Psoas muscle (tissue), 7 donors: ENCODE measurements at regions not wholly inside any gene's neighbourhood (a gene's known extent, or its start where the extent isn't known, plus 50 kb on each side); places are given as distances from the start of the nearest gene placed in this dataset.

Experiments
- ATAC-seq, 4 donors: fragments of 200-7000 bp; cut with Tn5 transposase; one replicate each; pipeline ENCODE4 v1.9.1; 2020; ENCODE audit warnings: moderate library complexity in 3 of 4, mild to moderate bottlenecking in 2 of 4
- DNase-seq, 2 donors: peaks; one replicate each; pipeline ENCODE4 v3.0.0-alpha.2; 2020
- H3K27ac ChIP-seq: fragments of 200-600 bp; one replicate; pipeline ENCODE4 v1.8.0; 2022
- H3K27me3 ChIP-seq, 3 donors: fragments of 200-600 bp in 1 of 3; one replicate each; pipeline versions ENCODE4 v1.6.1 to v1.8.0; 2013 to 2022; ENCODE audit warnings: low read length in 2 of 3, mild to moderate bottlenecking in 2 of 3, moderate library complexity in 1 of 3; ENCODE audit not compliant: insufficient read depth in 3 of 3
- H3K36me3 ChIP-seq, 2 donors: fragments of 200-600 bp in 1 of 2; one replicate each; pipeline versions ENCODE4 v1.6.1 to v1.8.0; 2013 to 2022; ENCODE audit warnings: low read depth in 1 of 2, mild to moderate bottlenecking in 1 of 2, moderate library complexity in 1 of 2; ENCODE audit not compliant: insufficient read depth in 1 of 2
- H3K4me1 ChIP-seq: fragments of 200-600 bp; one replicate; pipeline ENCODE4 v1.8.0; 2022
- H3K4me3 ChIP-seq: fragments of 200-600 bp; one replicate; pipeline ENCODE4 v1.8.0; 2022; ENCODE audit warnings: mild to moderate bottlenecking
- H3K9me3 ChIP-seq: fragments of 200-600 bp; one replicate; pipeline ENCODE4 v1.8.0; 2022
- WGBS, 3 donors: extraction: QIAGEN DNeasy Blood & Tissue Kit; methylation state at CpG; one replicate each; pipeline versions ENCODE4 v1.1.6 to v1.1.7; 2013; 5-methylcytosine and 5-hydroxymethylcytosine counted together
- intact Hi-C, 2 donors: fragments of 100-400 bp; cut with DNase I; formaldehyde crosslinking; loops; one replicate each; pipeline versions ENCODE4 v1.11.0 to v1.14.2; 2022
- TF ChIP-seq, protein P1 (sequence below): fragments of 200-600 bp; IDR thresholded peaks from one replicate; pipeline ENCODE4 v1.8.0; 2022; ENCODE audit warnings: antibody characterized with exemption
- donor health status: healthy with polysubstance abuse.
- donor health status: DM: no; HTN: no; CAD: no; lungs with moderate emphysema.
- donor health status: Bipolar disorder and iron deficiency.
- donor health status: healthy.
- donor health status: DM: yes; HTN: yes; CAD: no.
- donor health status: DM: no; HTN: no; CAD: no.
- donor health status: DM: yes; HTN: yes; CAD: no.

DNA sequence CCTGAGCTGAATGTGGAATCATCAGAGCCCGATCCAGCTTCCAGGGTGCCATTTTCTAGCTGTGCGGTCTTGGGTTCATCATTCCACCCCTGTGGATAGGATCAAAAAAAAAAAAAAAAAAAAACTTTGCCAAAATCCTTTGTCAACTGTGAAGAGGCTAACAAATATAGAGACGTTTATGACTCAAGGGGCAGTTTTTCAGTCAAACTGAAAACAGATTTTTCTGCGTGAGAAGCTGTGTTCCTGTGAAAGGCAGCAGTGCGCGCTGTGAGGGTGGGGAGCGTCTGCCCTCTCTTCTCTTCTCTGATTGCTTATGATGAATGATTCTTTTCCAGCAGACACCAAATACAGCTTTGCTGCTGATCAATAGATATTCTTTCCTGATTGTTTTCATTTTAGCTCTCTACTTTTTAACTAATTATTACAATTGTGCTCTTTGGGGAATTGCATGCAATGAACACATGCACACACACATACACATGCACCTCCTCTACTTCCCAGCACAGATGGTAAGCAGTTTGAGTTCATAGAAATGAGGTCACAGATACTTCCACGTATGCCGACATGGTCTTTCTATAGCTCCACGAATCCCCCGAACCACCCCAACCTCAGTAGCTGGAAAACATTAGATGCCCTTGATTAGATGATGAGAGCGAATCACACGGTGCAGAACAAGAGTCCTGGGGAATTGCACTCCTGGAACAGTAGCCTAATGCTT, 175.4 kb downstream of the NRP2 start:
- TF ChIP-seq, protein P1, sequence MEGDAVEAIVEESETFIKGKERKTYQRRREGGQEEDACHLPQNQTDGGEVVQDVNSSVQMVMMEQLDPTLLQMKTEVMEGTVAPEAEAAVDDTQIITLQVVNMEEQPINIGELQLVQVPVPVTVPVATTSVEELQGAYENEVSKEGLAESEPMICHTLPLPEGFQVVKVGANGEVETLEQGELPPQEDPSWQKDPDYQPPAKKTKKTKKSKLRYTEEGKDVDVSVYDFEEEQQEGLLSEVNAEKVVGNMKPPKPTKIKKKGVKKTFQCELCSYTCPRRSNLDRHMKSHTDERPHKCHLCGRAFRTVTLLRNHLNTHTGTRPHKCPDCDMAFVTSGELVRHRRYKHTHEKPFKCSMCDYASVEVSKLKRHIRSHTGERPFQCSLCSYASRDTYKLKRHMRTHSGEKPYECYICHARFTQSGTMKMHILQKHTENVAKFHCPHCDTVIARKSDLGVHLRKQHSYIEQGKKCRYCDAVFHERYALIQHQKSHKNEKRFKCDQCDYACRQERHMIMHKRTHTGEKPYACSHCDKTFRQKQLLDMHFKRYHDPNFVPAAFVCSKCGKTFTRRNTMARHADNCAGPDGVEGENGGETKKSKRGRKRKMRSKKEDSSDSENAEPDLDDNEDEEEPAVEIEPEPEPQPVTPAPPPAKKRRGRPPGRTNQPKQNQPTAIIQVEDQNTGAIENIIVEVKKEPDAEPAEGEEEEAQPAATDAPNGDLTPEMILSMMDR, result no peak
- 85 to 90% (median 89%) methylated on average over 13 of the region's 13 CpGs for WGBS, 3 donors
- no peak overlapping the region for H3K4me3 ChIP-seq
- DNase-seq, result no peak
- peaks cover 7% of the 10 kb centered on the region for H3K4me1 ChIP-seq
- H3K9me3 ChIP-seq, result no peaks in the 10 kb centered on the region
- no peak overlapping the region for H3K27ac ChIP-seq
- no peaks in the 10 kb centered on the region for H3K27me3 ChIP-seq
- H3K36me3 ChIP-seq, result no peaks in the 10 kb centered on the region
- no peak for ATAC-seq
- intact Hi-C loops, result no loop called here

DNA sequence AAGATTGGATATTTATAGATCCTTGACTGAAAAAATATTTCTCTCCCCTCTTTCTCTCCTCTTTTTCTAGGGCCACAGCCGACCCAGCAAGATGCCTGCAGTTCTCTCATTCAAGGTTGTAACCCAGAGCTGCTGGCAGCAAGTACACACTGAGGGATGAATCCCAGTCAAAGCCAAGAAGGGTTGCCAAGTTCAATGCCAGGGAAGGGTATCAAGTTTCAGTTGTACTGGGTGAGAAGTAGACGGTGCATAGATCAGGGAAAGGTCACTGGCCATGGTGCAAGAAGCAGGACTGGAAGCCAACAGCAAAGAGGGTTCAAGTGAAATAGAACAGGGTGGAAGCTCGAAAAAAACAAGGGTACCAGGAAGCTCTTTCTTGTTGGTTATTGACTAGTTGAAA, 170.2 kb downstream of the NRP2 start:
- TF ChIP-seq, protein P1, result no peak
- no peaks in the 10 kb centered on the region for H3K27me3 ChIP-seq
- H3K27ac ChIP-seq, result no peak overlapping the region
- 18 to 32% (median 30%) methylated on average over 3 of the region's 3 CpGs for WGBS, 3 donors
- intact Hi-C loops, result no loop called here
- H3K4me3 ChIP-seq, result no peak overlapping the region
- ATAC-seq (peak; percentile 86 to 99 (median 96)), DNase-seq (no peak)
- H3K9me3 ChIP-seq, result no peaks in the 10 kb centered on the region
- H3K4me1 ChIP-seq, result no peaks in the 10 kb centered on the region
- H3K36me3 ChIP-seq, result no peaks in the 10 kb centered on the region

DNA sequence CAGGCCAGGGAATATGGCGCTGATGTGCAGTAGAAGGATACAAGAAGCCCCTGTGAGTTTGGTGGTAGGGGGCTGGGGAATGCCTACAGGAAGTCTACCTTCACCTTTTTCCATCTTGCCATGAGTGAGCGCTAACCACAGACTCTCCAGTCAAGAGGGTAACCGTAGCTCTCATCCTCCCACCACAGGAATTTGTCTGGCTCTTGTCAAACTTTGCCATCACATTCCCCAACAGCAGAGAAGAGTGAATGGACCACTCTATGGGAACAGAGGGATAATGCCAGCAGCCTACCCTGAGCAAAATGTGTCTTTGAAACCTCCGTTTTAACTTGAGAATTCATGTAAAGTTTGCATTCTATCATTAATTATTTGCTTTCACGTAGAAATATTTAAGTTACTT, 168.3 kb downstream of the NRP2 start:
- H3K27ac ChIP-seq, result no peak overlapping the region
- H3K27me3 ChIP-seq, result no peaks in the 10 kb centered on the region
- H3K4me1 ChIP-seq, result no peaks in the 10 kb centered on the region
- TF ChIP-seq, protein P1, result no peak
- ATAC-seq, result no peak
- no peaks in the 10 kb centered on the region for H3K36me3 ChIP-seq
- DNase-seq, result no peak
- no peaks in the 10 kb centered on the region for H3K9me3 ChIP-seq
- WGBS, 3 donors, result 92 to 96% (median 96%) methylated on average over 5 of the region's 5 CpGs
- H3K4me3 ChIP-seq, result no peak overlapping the region
- intact Hi-C loops, result no loop called here

DNA sequence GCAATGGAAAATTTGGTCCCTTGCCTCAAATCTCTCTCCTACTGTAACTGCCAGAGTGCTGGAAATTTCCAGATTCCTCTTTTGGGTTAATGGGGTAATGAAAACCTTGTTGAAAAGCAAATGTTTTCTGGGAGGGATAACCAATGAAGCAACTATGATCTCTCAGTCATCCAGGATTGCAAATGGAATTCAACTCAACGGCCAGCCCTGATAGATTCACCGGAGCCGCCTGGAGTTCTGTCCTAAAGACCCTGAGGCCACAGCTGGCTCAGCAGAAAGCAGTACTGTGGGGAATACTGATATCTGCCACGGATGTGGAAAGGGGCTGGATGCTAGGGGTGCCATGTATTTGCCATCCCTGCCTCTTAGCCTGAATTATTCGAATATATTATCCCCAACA, 167.8 kb downstream of the NRP2 start:
- Histone ChIP-seq H3K27ac (no peak overlapping the region), H3K4me3 (no peak overlapping the region), H3K36me3 (no peaks in the 10 kb centered on the region), H3K9me3 (no peaks in the 10 kb centered on the region), H3K27me3 (no peaks in the 10 kb centered on the region), H3K4me1 (no peaks in the 10 kb centered on the region)
- intact Hi-C loops, result no loop called here
- ATAC-seq (no peak), DNase-seq (no peak)
- WGBS, 3 donors, result 68 to 73% (median 72%) methylated on average over 5 of the region's 5 CpGs
- TF ChIP-seq, protein P1, result no peak

DNA sequence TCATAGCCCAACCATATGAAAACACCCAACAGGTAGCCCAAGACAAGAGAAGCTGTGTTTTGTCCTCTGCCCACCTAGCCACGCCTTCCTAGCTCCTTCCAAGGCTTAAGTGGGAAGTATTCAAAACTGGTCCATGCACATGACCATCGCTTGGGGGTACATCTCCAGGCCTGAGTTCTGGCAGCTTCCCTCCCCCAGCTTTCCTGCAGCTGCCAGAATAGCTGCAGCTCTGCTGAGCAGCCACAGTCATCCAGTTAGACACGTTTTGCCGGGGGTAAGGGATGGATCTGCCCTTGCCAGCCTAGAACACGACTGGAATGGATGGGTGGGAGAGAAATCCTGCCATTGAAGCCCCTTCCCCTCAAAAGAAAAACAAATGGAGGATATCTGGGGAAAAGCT, 166.8 kb downstream of the NRP2 start:
- TF ChIP-seq, protein P1, result no peak
- intact Hi-C loops, result no loop called here
- H3K9me3 ChIP-seq, result no peaks in the 10 kb centered on the region
- no peak for DNase-seq
- no peak for ATAC-seq
- H3K27me3 ChIP-seq, result no peaks in the 10 kb centered on the region
- H3K4me1 ChIP-seq, result no peaks in the 10 kb centered on the region
- H3K36me3 ChIP-seq, result no peaks in the 10 kb centered on the region
- WGBS, 3 donors, result 33 to 43% (median 38%) methylated on average over 5 of the region's 5 CpGs
- no peak overlapping the region for H3K27ac ChIP-seq
- no peak overlapping the region for H3K4me3 ChIP-seq
